Activated CD8-positive, alpha-beta T cell treated with anti-CD3 and anti-CD28 coated beads, Interleukin-2, amount 10 ng/mL, durations not matched to agents 7 days and 5 days (primary cell): ENCODE measurements at regions not wholly inside any gene's neighbourhood (a gene's known extent, or its start where the extent isn't known, plus 50 kb on each side); places are given as distances from the start of the nearest gene placed in this dataset.

Experiments
- ATAC-seq: fragments of 150-1000 bp; cut with Tn5 transposase; one replicate; pipeline ENCODE4 v1.10.0; 2021; ENCODE audit warnings: moderate library complexity
- CTCF ChIA-PET: fragments of 350-600 bp; sonication (Branson Sonifier 250); formaldehyde crosslinking; loops from one replicate; lab custom pipeline; 2021; ENCODE audit warnings: antibody characterized with exemption; lab: Charles Lee
- POLR2A ChIA-PET: fragments of 350-600 bp; sonication (Branson Sonifier 250); formaldehyde crosslinking; loops from one replicate; lab custom pipeline; 2021; ENCODE audit warnings: antibody characterized with exemption; lab: Charles Lee
- DNase-seq: peaks from one replicate; pipeline ENCODE4 v3.0.0-alpha.2; 2020
- H3K27ac Mint-ChIP-seq: one replicate; pipeline ENCODE4 v1.8.0; 2021; ENCODE audit warnings: mild to moderate bottlenecking, mixed read lengths
- H3K27me3 Mint-ChIP-seq: one replicate; pipeline ENCODE4 v1.8.0; 2021; ENCODE audit warnings: low read depth, mixed read lengths
- H3K36me3 Mint-ChIP-seq: one replicate; pipeline ENCODE4 v1.8.0; 2021; ENCODE audit warnings: low read depth, mixed read lengths
- H3K4me1 Mint-ChIP-seq: one replicate; pipeline ENCODE4 v1.8.0; 2021; ENCODE audit warnings: low read depth, mixed read lengths
- H3K4me3 Mint-ChIP-seq: one replicate; pipeline ENCODE4 v1.8.0; 2021; ENCODE audit warnings: mild to moderate bottlenecking, mixed read lengths
- H3K9me3 Mint-ChIP-seq: one replicate; pipeline ENCODE4 v1.8.0; 2022; ENCODE audit warnings: mixed read lengths; ENCODE audit not compliant: insufficient read depth

DNA sequence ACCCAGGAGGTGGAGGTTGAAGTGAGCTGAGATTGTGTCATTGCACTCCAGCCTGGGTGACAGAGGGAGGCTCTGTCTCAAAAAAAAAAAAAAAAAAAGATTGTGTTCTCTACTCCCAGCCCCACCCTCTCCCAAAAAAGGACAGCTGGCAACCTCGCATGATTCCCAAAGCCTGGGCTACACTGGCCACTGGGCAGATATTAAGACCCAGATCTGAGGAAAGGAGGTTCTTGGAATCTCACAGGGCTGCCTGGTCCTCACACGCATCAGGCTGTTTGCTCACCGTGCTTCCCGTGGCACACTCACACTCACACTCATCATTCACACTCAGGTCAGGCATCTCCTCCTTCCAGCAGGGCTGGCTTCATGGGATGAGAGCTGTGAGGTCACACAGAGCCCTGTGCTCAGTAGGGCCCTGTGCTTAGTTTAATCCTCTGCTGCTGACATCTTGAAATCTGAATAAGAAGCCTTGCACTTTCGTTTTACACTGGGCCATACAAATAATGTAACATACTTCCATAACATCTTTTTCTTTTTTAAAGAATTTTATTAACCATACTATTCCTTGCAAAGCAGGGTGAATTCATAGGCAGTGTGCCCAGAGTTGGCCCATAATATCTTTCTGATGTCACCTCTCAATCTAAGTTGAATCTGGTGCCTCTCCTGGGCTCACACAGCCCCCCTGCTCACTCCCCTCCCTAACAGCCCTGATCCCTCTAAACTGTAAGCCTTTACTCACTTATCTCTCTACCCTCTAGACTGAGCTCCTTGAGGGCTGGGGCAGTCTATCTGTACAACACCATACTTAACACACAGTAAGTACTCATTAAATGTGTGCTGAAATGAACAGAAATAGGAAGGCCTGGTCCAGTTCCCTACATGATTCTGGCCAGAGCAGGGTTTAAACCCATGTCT, 50.2 kb upstream of the C15orf39 start:
- Mint-ChIP-seq H3K36me3 (peaks cover 9% of the 10 kb centered on the region), H3K9me3 (peaks cover 18% of the 10 kb centered on the region), H3K4me3 (no peak overlapping the region), H3K27ac (peak overlapping the region; percentile 1), H3K27me3 (peaks cover 3% of the 10 kb centered on the region), H3K4me1 (peaks cover 38% of the 10 kb centered on the region)
- ATAC-seq (no peak), DNase-seq (no peak)
- POLR2A ChIA-PET: no interaction called here
- CTCF ChIA-PET: interaction anchor here (1.5 kb wide), 1 partner anchor 108 kb away, joined by 4 read pairs; no protein-coding TSS in a partner anchor
